Aorta (tissue), 5 donors: ENCODE measurements at regions not wholly inside any gene's neighbourhood (a gene's known extent, or its start where the extent isn't known, plus 50 kb on each side); places are given as distances from the start of the nearest gene placed in this dataset.

Source experiments
- ATAC-seq: fragments of 200-7000 bp; cut with Tn5 transposase; one replicate; pipeline ENCODE4 v1.9.1; 2022; ENCODE audit warnings: moderate library complexity; ENCODE audit not compliant: low FRiP score
- DNase-seq, 2 donors: peaks; one replicate each; pipeline ENCODE4 v3.0.0-alpha.2; 2020
- H3K27ac ChIP-seq, 2 donors: one replicate each; pipeline ENCODE4 v1.5.1; 2013; ENCODE audit warnings: low read length in 2 of 2, mild to moderate bottlenecking in 2 of 2, moderate library complexity in 2 of 2, control low read depth in 1 of 2, inconsistent platforms in 1 of 2, low read depth in 1 of 2
- H3K27me3 ChIP-seq, 2 donors: one replicate each; pipeline ENCODE4 v1.6.1; 2013; ENCODE audit warnings: control low read depth in 1 of 2, low read length in 1 of 2, mild to moderate bottlenecking in 1 of 2, moderate library complexity in 1 of 2; ENCODE audit not compliant: insufficient read depth in 2 of 2, control insufficient read depth in 1 of 2
- H3K36me3 ChIP-seq, 2 donors: one replicate each; pipeline ENCODE4 v1.6.1; 2013; ENCODE audit warnings: control low read depth in 1 of 2, low read length in 1 of 2, mild to moderate bottlenecking in 1 of 2; ENCODE audit not compliant: insufficient read depth in 2 of 2, control insufficient read depth in 1 of 2
- H3K4me1 ChIP-seq, 2 donors: one replicate each; pipeline ENCODE4 v1.6.1; 2013; ENCODE audit warnings: low read length in 2 of 2, control low read depth in 1 of 2, mild to moderate bottlenecking in 1 of 2, moderate library complexity in 1 of 2; ENCODE audit not compliant: insufficient read depth in 2 of 2, control insufficient read depth in 1 of 2
- H3K4me3 ChIP-seq, 2 donors: one replicate each; pipeline ENCODE4 v1.5.1; 2013; ENCODE audit warnings: low read length in 2 of 2, control low read depth in 1 of 2, mild to moderate bottlenecking in 1 of 2
- H3K9me3 ChIP-seq: one replicate; pipeline ENCODE4 v1.6.1; 2013; ENCODE audit warnings: mild to moderate bottlenecking, low read length; ENCODE audit not compliant: control insufficient read depth
- WGBS, 2 donors: extraction: QIAGEN DNeasy Blood & Tissue Kit; methylation state at CpG; one replicate each; pipeline ENCODE4 v1.1.7; 2013; 5-methylcytosine and 5-hydroxymethylcytosine counted together
- intact Hi-C, 2 donors: fragments of 100-400 bp; cut with DNase I; formaldehyde crosslinking; loops; one replicate each; pipeline versions ENCODE4 v1.14.2 to v1.15.0; 2022
- donor health status: healthy with polysubstance abuse.
- donor health status: Bipolar disorder and iron deficiency.
- donor health status: DM: no; HTN: no; CAD: no.
- donor health status: DM: no; HTN: no; CAD: no.
- donor health status: DM: yes; HTN: yes; CAD: no.

DNA sequence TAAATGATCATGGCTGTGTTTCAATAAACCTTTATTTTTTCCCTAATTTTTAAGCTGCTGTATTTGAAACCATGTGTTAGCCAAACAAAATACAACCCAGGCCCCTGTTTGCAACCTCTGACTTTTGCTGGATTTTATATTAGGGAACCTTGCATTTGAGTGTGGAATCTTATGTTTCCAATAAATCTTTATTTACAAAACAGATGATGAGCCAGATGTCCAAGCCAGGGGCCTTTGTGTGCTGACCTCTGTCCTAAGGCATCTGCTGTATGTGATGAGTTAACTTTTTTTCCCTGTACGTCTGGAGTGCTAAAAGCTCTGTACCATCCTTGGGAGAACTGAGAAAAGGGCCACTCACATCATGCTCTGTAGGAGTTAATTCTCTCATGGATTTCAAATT is 162.9 kb downstream of the TRIB2 start:
- DNase-seq, result no peak
- Histone ChIP-seq H3K27me3 (no peaks in the 10 kb centered on the region), H3K9me3 (no peaks in the 10 kb centered on the region), H3K36me3 (no peaks in the 10 kb centered on the region), H3K27ac (no peak overlapping the region), H3K4me1 (no peaks in the 10 kb centered on the region), H3K4me3 (no peak overlapping the region)
- 85 to 89% methylated on average over 1 of the region's 1 CpG for WGBS, 2 donors
- intact Hi-C loops, result no loop called here
- no peak for ATAC-seq

DNA sequence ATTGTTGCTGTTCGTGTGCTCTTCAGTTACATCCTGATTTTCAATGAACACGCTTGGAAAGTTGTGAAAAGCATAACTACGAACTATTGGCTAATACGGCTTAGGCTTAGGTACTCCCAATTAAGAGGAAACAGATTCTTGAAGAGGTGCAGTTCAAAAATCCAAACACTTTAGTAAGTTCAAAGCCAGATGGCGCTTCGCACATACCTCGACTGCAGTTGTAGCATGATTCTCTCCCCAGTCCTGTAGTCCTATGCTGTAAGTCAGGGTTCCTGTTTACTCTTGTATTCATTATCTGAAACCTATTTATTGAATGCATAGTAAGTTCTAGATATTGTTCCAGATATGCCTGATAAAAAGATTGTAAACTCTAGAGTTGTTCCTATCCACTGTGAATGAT is 165.2 kb downstream of the TRIB2 start:
- DNase-seq, result no peak
- intact Hi-C loops, result no loop called here
- H3K4me1 ChIP-seq, result no peaks in the 10 kb centered on the region
- H3K36me3 ChIP-seq, result no peaks in the 10 kb centered on the region
- no peak for ATAC-seq
- H3K27me3 ChIP-seq, result no peaks in the 10 kb centered on the region
- WGBS, 2 donors, result 86 to 93% methylated on average over 7 of the region's 7 CpGs
- H3K9me3 ChIP-seq, result no peaks in the 10 kb centered on the region
- no peak overlapping the region for H3K27ac ChIP-seq
- H3K4me3 ChIP-seq, result no peak overlapping the region

GRCh38 chr2:12882393-12882792 is 165.7 kb downstream of the TRIB2 start:
- ATAC-seq (no peak), DNase-seq (no peak)
- H3K4me1 ChIP-seq, result no peaks in the 10 kb centered on the region
- intact Hi-C loops, result no loop called here
- H3K4me3 ChIP-seq, result no peak overlapping the region
- no peaks in the 10 kb centered on the region for H3K36me3 ChIP-seq
- WGBS, 2 donors, result 66% methylated on average over 2 of the region's 2 CpGs
- H3K27ac ChIP-seq, result no peak overlapping the region
- no peaks in the 10 kb centered on the region for H3K9me3 ChIP-seq
- no peaks in the 10 kb centered on the region for H3K27me3 ChIP-seq

DNA sequence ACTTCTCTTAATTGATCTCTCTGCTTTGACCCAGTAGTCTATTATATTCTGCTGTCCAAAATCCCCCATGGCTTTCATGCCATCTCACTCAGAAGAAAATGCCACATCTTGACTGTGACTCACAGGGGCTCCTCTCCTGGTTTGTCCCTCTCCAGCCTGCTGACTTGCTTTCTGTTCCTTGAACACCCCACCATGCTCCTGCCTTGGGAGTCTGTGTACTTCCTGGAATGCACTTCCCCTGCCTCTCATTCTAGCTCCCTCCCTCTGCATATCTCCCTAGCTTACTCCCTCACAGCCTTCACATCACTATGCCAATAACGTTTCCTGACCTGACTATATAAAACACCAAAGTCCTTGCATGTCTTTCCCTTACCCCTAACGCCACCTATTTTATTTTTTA is 167.2 kb downstream of the TRIB2 start:
- 63 to 78% methylated on average over 2 of the region's 2 CpGs for WGBS, 2 donors
- DNase-seq (no peak), ATAC-seq (no peak)
- Histone ChIP-seq H3K27ac (no peak overlapping the region), H3K4me1 (no peaks in the 10 kb centered on the region), H3K27me3 (no peaks in the 10 kb centered on the region), H3K36me3 (no peaks in the 10 kb centered on the region), H3K9me3 (no peaks in the 10 kb centered on the region), H3K4me3 (no peak overlapping the region)
- intact Hi-C loops, result no loop called here

- DNase-seq, result peak in 1 of 2 donors; percentile 60
- H3K27ac ChIP-seq, result no peak overlapping the region
- WGBS, 2 donors, result 45 to 46% methylated on average over 7 of the region's 7 CpGs
Measured at GRCh38 chr2:12884713-12885282, 168.1 kb downstream of the TRIB2 start.

DNA sequence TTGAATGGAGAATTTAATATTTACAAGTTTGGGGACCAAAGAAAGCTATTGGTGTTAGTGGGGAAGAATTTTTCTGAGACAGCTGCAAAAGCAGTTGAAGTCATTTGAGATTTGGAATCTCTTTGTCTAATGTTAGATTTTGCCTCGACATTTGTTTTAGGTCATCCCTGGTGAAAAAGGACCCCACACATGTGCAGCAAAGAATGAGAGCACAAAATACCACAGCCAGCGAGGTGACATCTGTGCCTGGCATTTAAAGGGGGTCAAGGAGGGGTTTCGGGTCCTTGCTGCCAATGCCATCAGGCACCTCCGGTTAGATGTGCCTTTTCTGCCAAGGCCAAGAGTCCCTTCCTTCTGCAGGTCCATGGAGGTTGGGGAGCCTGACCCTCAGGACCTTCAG is 173.3 kb downstream of the TRIB2 start:
- no peaks in the 10 kb centered on the region for H3K4me1 ChIP-seq
- DNase-seq, result no peak
- H3K9me3 ChIP-seq, result peaks cover 4% of the 10 kb centered on the region
- H3K36me3 ChIP-seq, result peaks cover 0 to 2% of the 10 kb centered on the region in 2 donors
- intact Hi-C loops, result no loop called here
- no peak for ATAC-seq
- H3K27ac ChIP-seq, result no peak overlapping the region
- no peaks in the 10 kb centered on the region for H3K27me3 ChIP-seq
- WGBS, 2 donors, result 80 to 88% methylated on average over 4 of the region's 4 CpGs
- no peak overlapping the region for H3K4me3 ChIP-seq

More at GRCh38 chr2:12884713-12885282, 168.1 kb downstream of the TRIB2 start:
- Histone ChIP-seq H3K36me3 (no peaks in the 10 kb centered on the region), H3K27me3 (no peaks in the 10 kb centered on the region), H3K4me1 (no peaks in the 10 kb centered on the region), H3K9me3 (no peaks in the 10 kb centered on the region), H3K4me3 (no peak overlapping the region)
- intact Hi-C loops, result no loop called here
- peak; percentile 44 for ATAC-seq

DNA sequence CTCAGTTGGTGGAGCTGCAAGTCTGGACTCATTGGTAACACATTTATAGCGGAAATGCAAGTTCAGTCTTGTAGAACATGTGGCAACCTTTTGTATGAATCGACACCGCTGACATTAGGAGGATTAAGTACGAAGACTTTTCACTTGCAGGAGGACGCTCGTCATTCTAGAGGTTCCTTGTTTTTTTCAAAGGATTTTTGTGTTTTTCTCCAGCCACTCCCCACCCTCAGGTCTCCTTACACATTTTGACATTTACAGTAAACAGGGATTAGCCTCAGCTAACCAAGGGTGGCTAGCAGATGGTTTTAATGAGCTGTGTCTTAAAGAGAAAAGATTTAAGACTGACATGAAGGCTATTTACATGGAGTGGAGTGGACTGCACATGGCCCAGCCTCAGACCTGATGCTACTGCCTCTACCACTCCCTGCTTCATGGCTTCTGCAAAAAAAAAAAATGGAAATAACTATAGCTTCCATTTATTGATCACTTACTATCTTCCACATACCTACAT is 173.8 kb downstream of the TRIB2 start:
- intact Hi-C loops, result no loop called here
- no peak overlapping the region for H3K27ac ChIP-seq
- no peaks in the 10 kb centered on the region for H3K4me1 ChIP-seq
- 84 to 91% methylated on average over 6 of the region's 6 CpGs for WGBS, 2 donors
- H3K27me3 ChIP-seq, result no peaks in the 10 kb centered on the region
- ATAC-seq (no peak), DNase-seq (no peak)
- H3K4me3 ChIP-seq, result no peak overlapping the region
- peaks cover 0 to 2% of the 10 kb centered on the region in 2 donors for H3K36me3 ChIP-seq
- peaks cover 4% of the 10 kb centered on the region for H3K9me3 ChIP-seq

DNA sequence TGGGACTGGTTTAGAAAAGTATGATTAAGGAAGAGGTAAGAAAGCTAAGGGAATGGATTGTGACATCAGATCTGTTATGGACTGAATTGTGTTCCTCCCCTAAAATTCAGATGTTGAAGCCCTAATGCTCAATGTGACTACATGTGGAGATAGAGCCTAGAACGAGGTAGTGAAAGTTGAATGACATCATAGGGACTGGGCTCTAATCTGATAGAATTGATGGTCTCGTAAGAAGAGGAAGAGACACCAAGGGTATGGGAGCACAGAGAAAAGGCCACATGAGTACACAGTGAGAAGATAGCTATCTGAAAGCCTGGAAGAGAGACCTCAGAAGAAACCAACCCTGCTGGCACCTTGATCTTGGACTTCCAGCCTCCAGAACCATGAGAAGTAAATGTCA is 178.3 kb downstream of the TRIB2 start:
- Histone ChIP-seq H3K4me3 (no peak overlapping the region), H3K4me1 (no peaks in the 10 kb centered on the region), H3K9me3 (peaks cover 4% of the 10 kb centered on the region), H3K27me3 (no peaks in the 10 kb centered on the region), H3K27ac (no peak overlapping the region), H3K36me3 (peaks cover 0 to 2% of the 10 kb centered on the region in 2 donors)
- WGBS, 2 donors, result 92 to 95% methylated on average over 2 of the region's 2 CpGs
- intact Hi-C loops, result no loop called here
- ATAC-seq (no peak), DNase-seq (no peak)

- DNase-seq, result no peak
- 79% methylated on average over 4 of the region's 4 CpGs for WGBS, 2 donors
Measured at GRCh38 chr2:12896318-12896982, 179.7 kb downstream of the TRIB2 start.

More at GRCh38 chr2:12896318-12896982, 179.7 kb downstream of the TRIB2 start:
- no peak for ATAC-seq
- H3K27ac ChIP-seq, result no peak overlapping the region
- H3K4me3 ChIP-seq, result no peak overlapping the region
- H3K9me3 ChIP-seq, result peaks cover 4% of the 10 kb centered on the region
- no peaks in the 10 kb centered on the region for H3K4me1 ChIP-seq
- peaks cover 0 to 2% of the 10 kb centered on the region in 2 donors for H3K36me3 ChIP-seq
- no peaks in the 10 kb centered on the region for H3K27me3 ChIP-seq
- intact Hi-C loops, result no loop called here
